SK-N-SH (cell line): ENCODE measurements at regions not wholly inside any gene's neighbourhood (a gene's known extent, or its start where the extent isn't known, plus 50 kb on each side); places are given as distances from the start of the nearest gene placed in this dataset.
"Not testable (repeated sequence)": the region's sequence is repeated elsewhere in the genome, so short reads cannot be mapped to it uniquely, and the experiment has no call there.

Experiments
- CTCF ChIA-PET: fragments of 300-600, 350-600 bp; formaldehyde crosslinking; extraction: SDS; loops from one replicate; lab custom pipeline; 2021; lab: Yijun Ruan, JAX
- POLR2A ChIA-PET: fragments of 350-600 bp; sonication (Branson Sonifier 250); formaldehyde crosslinking; extraction: SDS; loops from one replicate; lab custom pipeline; 2020; ENCODE audit warnings: antibody characterized with exemption, inconsistent platforms; lab: Yijun Ruan, JAX
- DNase-seq: peaks from one replicate; pipeline ENCODE4 v3.0.0; 2012
- H2AFZ ChIP-seq: fragments of 200-600 bp; sonication (generic); 2 replicates; pipeline ENCODE4 v1.8.1; 2016; ENCODE audit warnings: antibody characterized with exemption, mild to moderate bottlenecking, low read depth
- H3F3A ChIP-seq: fragments of 200-600 bp; sonication (generic); replicated peaks from 2 replicates; pipeline ENCODE3; 2016; ENCODE audit warnings: antibody characterized with exemption, mild to moderate bottlenecking; ENCODE audit not compliant: insufficient read depth
- H3K27ac ChIP-seq, 2 experiments: fragments of 200-500 bp in 1 of 2; fragments of 200-600 bp in 1 of 2; sonication (Bioruptor generic) in 1 of 2; sonication (generic), shearing (Covaris generic) in 1 of 2; 2 replicates each; pipeline versions ENCODE4 v1.5.1 to v1.6.1; 2014 to 2016; ENCODE audit warnings: low read depth in 2 of 2, inconsistent platforms in 1 of 2, low read length in 1 of 2, mild to moderate bottlenecking in 1 of 2, mixed read lengths in 1 of 2
- H3K27me3 ChIP-seq: fragments of 200-600 bp; sonication (generic), shearing (Covaris generic); 2 replicates; pipeline ENCODE4 v1.6.1; 2016; ENCODE audit warnings: mixed run types; ENCODE audit not compliant: insufficient read depth
- H3K36me3 ChIP-seq, 2 experiments: fragments of 200-500 bp in 1 of 2; fragments of 200-600 bp in 1 of 2; sonication (Bioruptor generic) in 1 of 2; sonication (generic) in 1 of 2; replicated peaks in 1 of 2; 2 replicates each; pipeline versions ENCODE3 to v1.5.1; 2014 to 2016; ENCODE audit warnings: low read length in 1 of 2, mild to moderate bottlenecking in 1 of 2; ENCODE audit not compliant: insufficient read depth in 2 of 2, control insufficient read depth in 1 of 2
- H3K4me1 ChIP-seq, 2 experiments: fragments of 200-500 bp in 1 of 2; fragments of 200-600 bp in 1 of 2; sonication (Bioruptor generic) in 1 of 2; sonication (generic), shearing (Covaris generic) in 1 of 2; 2 replicates each; pipeline versions ENCODE4 v1.5.1 to v1.6.1; 2014 to 2016; ENCODE audit warnings: low read depth in 1 of 2, low read length in 1 of 2, mixed run types in 1 of 2; ENCODE audit not compliant: insufficient read depth in 2 of 2, control insufficient read depth in 1 of 2
- H3K4me2 ChIP-seq: fragments of 200-600 bp; sonication (generic), shearing (Covaris generic); 2 replicates; pipeline ENCODE4 v1.6.1; 2017; ENCODE audit warnings: mixed run types
- H3K4me3 ChIP-seq, 2 experiments: fragments of 200-500 bp in 1 of 2; fragments of 200-600 bp in 1 of 2; sonication (Bioruptor generic) in 1 of 2; sonication (generic), shearing (Covaris generic) in 1 of 2; 2 replicates each; pipeline versions ENCODE4 v1.5.1 to v1.8.1; 2014 to 2016; ENCODE audit warnings: low read depth in 2 of 2, inconsistent platforms in 1 of 2, low read length in 1 of 2, mild to moderate bottlenecking in 1 of 2, mixed read lengths in 1 of 2, moderate library complexity in 1 of 2
- H3K79me2 ChIP-seq: fragments of 200-600 bp; sonication (generic); 2 replicates; pipeline ENCODE4 v1.8.1; 2017; ENCODE audit warnings: mild to moderate bottlenecking; ENCODE audit not compliant: insufficient read depth
- H3K9ac ChIP-seq: fragments of 200-600 bp; sonication (generic); 2 replicates; pipeline ENCODE4 v1.6.1; 2017; ENCODE audit warnings: mixed run types
- H3K9me2 ChIP-seq: fragments of 200-600 bp; sonication (generic); 2 replicates; pipeline ENCODE4 v1.6.1; 2017; ENCODE audit warnings: mixed run types
- H3K9me3 ChIP-seq: fragments of 200-600 bp; sonication (generic); 2 replicates; pipeline ENCODE4 v1.6.1; 2017; ENCODE audit warnings: mixed run types, mild to moderate bottlenecking, moderate library complexity
- H4K20me1 ChIP-seq: fragments of 200-600 bp; sonication (generic); 2 replicates; pipeline ENCODE4 v1.6.1; 2017; ENCODE audit warnings: mild to moderate bottlenecking, mixed run types; ENCODE audit not compliant: insufficient read depth
- CHD2 ChIP-seq: fragments of 150-350 bp; IDR thresholded peaks from 2 replicates; pipeline ENCODE4 v1.6.1; 2018; ENCODE audit warnings: low read length; ENCODE audit not compliant: partially characterized antibody
- FOSL2 ChIP-seq: IDR thresholded peaks from 2 replicates; pipeline ENCODE4 v1.4.0; 2012; ENCODE audit warnings: low read depth, mild to moderate bottlenecking, moderate library complexity, borderline replicate concordance
- FOXM1 ChIP-seq: IDR thresholded peaks from 2 replicates; pipeline ENCODE4 v1.4.0; 2012; ENCODE audit warnings: low read depth, mild to moderate bottlenecking
- GABPA ChIP-seq: IDR thresholded peaks from 2 replicates; pipeline ENCODE4 v1.4.0; 2012; ENCODE audit warnings: low read depth, mild to moderate bottlenecking
- MEF2A ChIP-seq: IDR thresholded peaks from 2 replicates; pipeline ENCODE4 v1.4.0; 2012; ENCODE audit warnings: low read depth, borderline replicate concordance
- PBX3 ChIP-seq: IDR thresholded peaks from 2 replicates; pipeline ENCODE4; 2012
- RCOR1 ChIP-seq: fragments of 150-350 bp; IDR thresholded peaks from 2 replicates; pipeline ENCODE4 v1.6.1; 2017; ENCODE audit warnings: antibody characterized with exemption, low read length
- REST ChIP-seq: IDR thresholded peaks from 2 replicates; pipeline ENCODE4 v1.6.1; 2012; ENCODE audit warnings: mild to moderate bottlenecking, low read depth, low read length, moderate library complexity
- RXRA ChIP-seq: IDR thresholded peaks from 2 replicates; pipeline ENCODE4 v1.4.0; 2012; ENCODE audit warnings: low read depth, mild to moderate bottlenecking, borderline replicate concordance
- SMC3 ChIP-seq: IDR thresholded peaks from 2 replicates; pipeline ENCODE4 v1.6.1; 2012; ENCODE audit warnings: low read depth, low read length, improper control_type of control experiment
- TEAD4 ChIP-seq: IDR thresholded peaks from 2 replicates; pipeline ENCODE4 v1.4.0; 2012; ENCODE audit warnings: mild to moderate bottlenecking, borderline replicate concordance; ENCODE audit not compliant: insufficient read depth
- USF1 ChIP-seq: IDR thresholded peaks from 2 replicates; pipeline ENCODE4 v1.4.0; 2012; ENCODE audit warnings: low read depth, borderline replicate concordance
- YY1 ChIP-seq: IDR thresholded peaks from 2 replicates; pipeline ENCODE4 v1.4.0; 2012; ENCODE audit warnings: low read depth, mild to moderate bottlenecking
- ZBTB33 ChIP-seq: IDR thresholded peaks from 2 replicates; pipeline ENCODE4 v1.4.0; 2012; ENCODE audit warnings: low read depth, borderline replicate concordance
- WGBS: methylation state at CpG from one replicate; pipeline ENCODE4 v1.1.6; 2017; ENCODE audit warnings: low lambda C conversion rate; 5-methylcytosine and 5-hydroxymethylcytosine counted together

- WGBS = 78% methylated on average over 3 of the region's 3 CpGs
- H2AFZ ChIP-seq = no peak overlapping the region
- no peaks in the 10 kb centered on the region for H3F3A ChIP-seq
- ChIA-PET CTCF (interaction anchor here (1.0 to 1.7 kb wide), 3 partner anchors 11 to 147 kb away, joined by 3 to 9 read pairs (median 6); no protein-coding TSS in a partner anchor), POLR2A (no interaction called here)
- H3K27me3 ChIP-seq = no peaks in the 10 kb centered on the region
- no peak overlapping the region for H3K4me3 ChIP-seq
- H3K4me2 ChIP-seq = no peak overlapping the region
- H3K27ac ChIP-seq = no peak overlapping the region
- no peaks in the 10 kb centered on the region; a peak in 1 of 4 replicates for H3K4me1 ChIP-seq
- H4K20me1 ChIP-seq = no peaks in the 10 kb centered on the region
- H3K9me2 ChIP-seq = no peaks in the 10 kb centered on the region
- H3K36me3 ChIP-seq = no peaks in the 10 kb centered on the region
- DNase-seq = no peak
- no peak for TF ChIP-seq PBX3
- TF ChIP-seq GABPA = no peak
- no peak for TF ChIP-seq ZBTB33
- no peak for TF ChIP-seq FOSL2
- no peak for TF ChIP-seq REST
- TF ChIP-seq TEAD4 = no peak
- TF ChIP-seq RCOR1 = no peak
- TF ChIP-seq RXRA = no peak
- no peak for TF ChIP-seq FOXM1
- no peak for TF ChIP-seq MEF2A
- TF ChIP-seq USF1 = no peak
- no peak for TF ChIP-seq CHD2
- TF ChIP-seq YY1 = no peak
- no peak for TF ChIP-seq SMC3
- H3K9ac ChIP-seq = no peak overlapping the region
- H3K79me2 ChIP-seq = no peaks in the 10 kb centered on the region
- H3K9me3 ChIP-seq = no peaks in the 10 kb centered on the region
These were observed 111.9 kb upstream of the RGS1 start for GRCh38 chr1:192463661-192464060.

GRCh38 chr1:192465221-192465620, 110.4 kb upstream of the RGS1 start:
- H3F3A ChIP-seq, H3K4me1 ChIP-seq, POLR2A ChIA-PET, H3K9me2 ChIP-seq, DNase-seq, H3K4me3 ChIP-seq, H4K20me1 ChIP-seq, H3K27me3 ChIP-seq, H3K9me3 ChIP-seq, H3K4me2 ChIP-seq, CTCF ChIA-PET, H3K9ac ChIP-seq, H3K36me3 ChIP-seq, H2AFZ ChIP-seq, H3K27ac ChIP-seq, H3K79me2 ChIP-seq: not testable (repeated sequence)
- 70% methylated on average over 4 of the region's 4 CpGs for WGBS
